Calu3 (cell line): ENCODE measurements at regions not wholly inside any gene's neighbourhood (a gene's known extent, or its start where the extent isn't known, plus 50 kb on each side); places are given as distances from the start of the nearest gene placed in this dataset.

Experiments used
- BruUV-seq: library from RNA; stranded (reverse); fragments of 400-500 nt; replicated peaks from 2 replicates; lab custom pipeline; 2021; lab: Mats Ljungman, UMichigan
- CTCF ChIA-PET: fragments of 300-600 bp; sonication (Branson Sonifier 250); formaldehyde crosslinking; loops from one replicate; lab custom pipeline; 2022; ENCODE audit warnings: antibody characterized with exemption; lab: Charles Lee
- DNase-seq: peaks from one replicate; pipeline ENCODE4 v3.0.0; 2022
- H3K27ac Mint-ChIP-seq: one replicate; pipeline ENCODE4 v1.8.0; 2022; ENCODE audit warnings: mixed read lengths; ENCODE audit not compliant: unreplicated experiment
- H3K27me3 Mint-ChIP-seq: one replicate; pipeline ENCODE4 v1.8.0; 2022; ENCODE audit warnings: mixed read lengths; ENCODE audit not compliant: unreplicated experiment
- H3K36me3 Mint-ChIP-seq: one replicate; pipeline ENCODE4 v1.8.0; 2022; ENCODE audit warnings: mild to moderate bottlenecking, moderate library complexity, mixed read lengths; ENCODE audit not compliant: insufficient read depth, unreplicated experiment
- H3K4me1 Mint-ChIP-seq: one replicate; pipeline ENCODE4 v1.8.0; 2022; ENCODE audit warnings: mild to moderate bottlenecking, low read depth, mixed read lengths; ENCODE audit not compliant: unreplicated experiment
- H3K4me3 Mint-ChIP-seq: one replicate; pipeline ENCODE4 v1.8.0; 2022; ENCODE audit warnings: mild to moderate bottlenecking, low read depth, moderate library complexity, mixed read lengths; ENCODE audit not compliant: unreplicated experiment
- H3K9me3 Mint-ChIP-seq: one replicate; pipeline ENCODE4 v1.8.0; 2022; ENCODE audit warnings: low read depth, mixed read lengths; ENCODE audit not compliant: unreplicated experiment
- CTCF ChIP-seq: fragments of 200-600 bp; IDR thresholded peaks from one replicate; pipeline ENCODE4 v1.8.0; 2022; ENCODE audit warnings: antibody characterized with exemption; ENCODE audit not compliant: unreplicated experiment
- intact Hi-C: fragments of 100-400 bp; cut with micrococcal nuclease; formaldehyde crosslinking; loops from one replicate; pipeline ENCODE4 v1.10.0; 2022; ENCODE audit not compliant: unreplicated experiment

GRCh38 chr13:55106509-55106908 is 2034.2 kb upstream of the PRR20A start:
- intact Hi-C loops: no loop called here

GRCh38 chr13:55120631-55121030 is 2020.1 kb upstream of the PRR20A start:
- CTCF ChIA-PET: no interaction called here
- Mint-ChIP-seq H3K9me3 (peaks cover 7% of the 10 kb centered on the region), H3K27ac (no peak overlapping the region), H3K4me3 (no peak overlapping the region), H3K36me3 (no peaks in the 10 kb centered on the region), H3K27me3 (no peaks in the 10 kb centered on the region), H3K4me1 (no peaks in the 10 kb centered on the region)
- no peak for TF ChIP-seq CTCF
- intact Hi-C loops: no loop called here
- DNase-seq: no peak
- no TSS peak for BruUV-seq

More at GRCh38 chr13:55106509-55106908, 2034.2 kb upstream of the PRR20A start:
- H3K4me1 Mint-ChIP-seq: no peaks in the 10 kb centered on the region
- CTCF ChIA-PET: no interaction called here
- no peaks in the 10 kb centered on the region for H3K36me3 Mint-ChIP-seq
- DNase-seq: no peak
- no peak for TF ChIP-seq CTCF
- H3K9me3 Mint-ChIP-seq: peaks cover 14% of the 10 kb centered on the region
- H3K4me3 Mint-ChIP-seq: no peak overlapping the region
- H3K27me3 Mint-ChIP-seq: no peaks in the 10 kb centered on the region
- H3K27ac Mint-ChIP-seq: no peak overlapping the region
- no TSS peak for BruUV-seq

- BruUV-seq: no TSS peak
Observed at GRCh38 chr13:55155046-55155445, 1985.7 kb upstream of the PRR20A start.

GRCh38 chr13:55159765-55160164 is 1981.0 kb upstream of the PRR20A start:
- no peak for TF ChIP-seq CTCF
- no TSS peak for BruUV-seq
- H3K4me1 Mint-ChIP-seq: no peaks in the 10 kb centered on the region
- no peaks in the 10 kb centered on the region for H3K27me3 Mint-ChIP-seq
- DNase-seq: no peak
- CTCF ChIA-PET: no interaction called here
- no peak overlapping the region for H3K4me3 Mint-ChIP-seq
- no peak overlapping the region for H3K27ac Mint-ChIP-seq
- intact Hi-C loops: no loop called here
- H3K9me3 Mint-ChIP-seq: peaks cover 22% of the 10 kb centered on the region
- no peaks in the 10 kb centered on the region for H3K36me3 Mint-ChIP-seq

More at GRCh38 chr13:55155046-55155445, 1985.7 kb upstream of the PRR20A start:
- no peak for TF ChIP-seq CTCF
- no peaks in the 10 kb centered on the region for H3K36me3 Mint-ChIP-seq
- H3K4me3 Mint-ChIP-seq: no peak overlapping the region
- H3K4me1 Mint-ChIP-seq: no peaks in the 10 kb centered on the region
- peaks cover 21% of the 10 kb centered on the region for H3K9me3 Mint-ChIP-seq
- intact Hi-C loops: no loop called here
- CTCF ChIA-PET: no interaction called here
- no peak overlapping the region for H3K27ac Mint-ChIP-seq
- no peaks in the 10 kb centered on the region for H3K27me3 Mint-ChIP-seq
- DNase-seq: no peak
